Tibial nerve (tissue), 4 donors: ENCODE measurements at regions not wholly inside any gene's neighbourhood (a gene's known extent, or its start where the extent isn't known, plus 50 kb on each side); places are given as distances from the start of the nearest gene placed in this dataset.

Source experiments
- CTCF ChIP-seq, 5 experiments: fragments of 200-600 bp in 3 of 5; fragments of 450-650 bp in 2 of 5; sonication (generic) in 3 of 5; IDR thresholded peaks; one replicate each; pipeline ENCODE4 v1.5.1; 2016 to 2019; ENCODE audit warnings: antibody characterized with exemption in 5 of 5, mild to moderate bottlenecking in 3 of 5, moderate library complexity in 2 of 5
- EP300 ChIP-seq, 2 donors: sonication (generic); formaldehyde crosslinking; IDR thresholded peaks; one replicate each; pipeline ENCODE4 v1.6.1; 2017; ENCODE audit warnings: antibody characterized with exemption in 2 of 2, mild to moderate bottlenecking in 1 of 2
- POLR2A ChIP-seq, 2 donors: fragments of 450-650 bp; IDR thresholded peaks; one replicate each; pipeline ENCODE4 v1.6.1; 2017; ENCODE audit warnings: antibody characterized with exemption in 2 of 2, mild to moderate bottlenecking in 2 of 2, moderate library complexity in 2 of 2

DNA sequence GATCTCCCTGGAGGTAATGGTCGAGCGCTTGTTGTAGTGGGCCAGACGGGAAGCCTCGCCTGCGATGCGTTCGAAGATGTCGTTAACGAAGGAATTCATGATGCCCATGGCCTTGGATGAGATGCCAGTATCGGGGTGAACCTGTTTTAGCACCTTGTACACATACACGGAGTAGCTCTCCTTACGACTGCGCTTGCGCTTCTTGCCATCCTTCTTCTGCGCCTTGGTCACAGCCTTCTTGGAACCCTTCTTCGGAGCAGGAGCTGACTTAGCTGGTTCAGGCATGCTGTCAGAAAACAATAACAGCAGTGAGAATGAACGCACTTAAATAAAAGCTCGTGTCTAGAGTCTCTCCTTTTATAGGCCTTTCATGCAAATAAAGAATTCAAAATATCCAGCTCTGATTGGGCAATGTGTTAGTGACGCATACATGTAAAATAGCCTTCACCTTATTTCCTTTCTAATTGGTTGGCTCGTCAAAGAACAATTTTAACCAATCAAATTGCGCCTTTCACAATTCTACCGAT lies 129.2 kb downstream of the HFE start:
- TF ChIP-seq POLR2A (IDR thresholded peaks at IDR 0.05) (peak; percentile 83 to 94), CTCF (IDR thresholded peaks at IDR 0.05) (peak in 1 of 5 experiments; percentile 8), EP300 (IDR thresholded peaks at IDR 0.05) (peak; percentile 64 to 99)
